ENCODE measurements at regions not wholly inside any gene's neighbourhood (a gene's known extent, or its start where the extent isn't known, plus 50 kb on each side); places are given as distances from the start of the nearest gene placed in this dataset.

- no peak for TF ChIP-seq CTCF (IDR thresholded peaks at IDR 0.05)
- TF ChIP-seq POLR2A (IDR thresholded peaks at IDR 0.05): no peak
- no peak for TF ChIP-seq POLR2AphosphoS5 (IDR thresholded peaks at IDR 0.05)
- no peak for TF ChIP-seq EP300 (IDR thresholded peaks at IDR 0.05)
These were observed 327.1 kb downstream of the STIM2 start for GRCh38 chr4:27187786-27188185.
